Activated CD4-positive, alpha-beta memory T cell treated with anti-CD3 and anti-CD28 coated beads for 36 hours (primary cell): ENCODE measurements at regions not wholly inside any gene's neighbourhood (a gene's known extent, or its start where the extent isn't known, plus 50 kb on each side); places are given as distances from the start of the nearest gene placed in this dataset.

Experiments
- CTCF ChIA-PET: fragments of 350-600 bp; sonication (Branson Sonifier 250); formaldehyde crosslinking; loops from one replicate; lab custom pipeline; 2021; ENCODE audit warnings: antibody characterized with exemption, inconsistent platforms; lab: Charles Lee
- POLR2A ChIA-PET: fragments of 350-600 bp; sonication (Branson Sonifier 250); formaldehyde crosslinking; loops from one replicate; lab custom pipeline; 2021; ENCODE audit warnings: antibody characterized with exemption; lab: Charles Lee
- DNase-seq: peaks from one replicate; pipeline ENCODE4 v3.0.0-alpha.2; 2020
- H3K27ac Mint-ChIP-seq: one replicate; pipeline ENCODE4 v1.8.0; 2021; ENCODE audit warnings: mixed read lengths
- H3K27me3 Mint-ChIP-seq: one replicate; pipeline ENCODE4 v1.8.0; 2021; ENCODE audit warnings: mixed read lengths
- H3K36me3 Mint-ChIP-seq: one replicate; pipeline ENCODE4 v1.8.0; 2021; ENCODE audit warnings: mixed read lengths
- H3K4me1 Mint-ChIP-seq: one replicate; pipeline ENCODE4 v1.8.0; 2021; ENCODE audit warnings: low read depth, mixed read lengths
- H3K4me3 Mint-ChIP-seq: one replicate; pipeline ENCODE4 v1.8.0; 2021; ENCODE audit warnings: mild to moderate bottlenecking, mixed read lengths
- H3K9me3 Mint-ChIP-seq: one replicate; pipeline ENCODE4 v1.8.0; 2021; ENCODE audit warnings: mixed read lengths
- intact Hi-C: fragments of 100-400 bp; cut with micrococcal nuclease; formaldehyde crosslinking; loops from one replicate; pipeline ENCODE4 v1.15.1; 2023

DNA sequence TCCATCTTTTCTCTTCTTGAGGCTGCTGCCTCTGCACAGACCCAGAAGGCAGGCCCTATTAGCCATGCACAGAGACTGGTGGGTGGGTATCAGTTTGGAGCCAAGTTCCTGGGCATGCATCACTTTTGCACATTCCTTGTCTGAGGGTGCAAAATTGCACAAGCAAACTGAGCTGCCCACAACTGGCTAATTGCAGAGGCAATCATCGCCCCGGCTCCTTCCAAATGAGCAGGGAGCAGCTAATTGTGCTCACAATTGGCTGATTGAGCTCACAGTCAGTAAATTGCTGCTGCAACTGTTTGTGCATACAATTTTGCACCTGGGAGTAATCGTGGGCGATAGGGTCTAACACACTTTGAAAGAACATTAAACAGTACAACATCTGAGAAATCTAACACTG, 511.4 kb downstream of the DHX35 start:
- ChIA-PET CTCF (no interaction called here), POLR2A (no interaction called here)
- Mint-ChIP-seq H3K27me3 (no peaks in the 10 kb centered on the region), H3K36me3 (no peaks in the 10 kb centered on the region), H3K4me1 (no peaks in the 10 kb centered on the region), H3K9me3 (no peaks in the 10 kb centered on the region), H3K4me3 (no peak overlapping the region), H3K27ac (no peak overlapping the region)
- no peak for DNase-seq
- intact Hi-C loops: no loop called here

DNA sequence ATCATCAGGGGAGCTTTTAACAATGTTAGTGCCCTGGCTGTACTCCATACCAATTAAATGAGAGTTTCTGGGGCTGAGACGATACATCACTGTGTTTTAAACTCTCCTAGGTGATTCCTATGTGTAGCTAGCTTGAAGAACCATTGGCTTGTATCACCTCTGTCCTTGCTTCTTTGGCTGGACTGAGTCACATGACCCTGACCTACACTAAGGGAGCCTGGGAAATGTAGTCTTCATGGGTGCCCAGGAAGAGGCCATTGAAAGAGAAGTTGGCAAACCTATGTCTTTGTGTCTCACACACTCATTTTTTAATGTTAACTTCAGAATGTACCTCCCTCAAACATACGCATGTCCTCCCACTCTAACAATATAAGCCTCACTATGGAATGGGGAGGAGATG, 506.6 kb downstream of the DHX35 start:
- intact Hi-C loops: no loop called here
- ChIA-PET POLR2A (no interaction called here), CTCF (no interaction called here)
- H3K36me3 Mint-ChIP-seq: no peaks in the 10 kb centered on the region
- H3K4me1 Mint-ChIP-seq: no peaks in the 10 kb centered on the region
- H3K27me3 Mint-ChIP-seq: no peaks in the 10 kb centered on the region
- DNase-seq: no peak
- H3K27ac Mint-ChIP-seq: no peak overlapping the region
- H3K4me3 Mint-ChIP-seq: no peak overlapping the region
- H3K9me3 Mint-ChIP-seq: no peaks in the 10 kb centered on the region

DNA sequence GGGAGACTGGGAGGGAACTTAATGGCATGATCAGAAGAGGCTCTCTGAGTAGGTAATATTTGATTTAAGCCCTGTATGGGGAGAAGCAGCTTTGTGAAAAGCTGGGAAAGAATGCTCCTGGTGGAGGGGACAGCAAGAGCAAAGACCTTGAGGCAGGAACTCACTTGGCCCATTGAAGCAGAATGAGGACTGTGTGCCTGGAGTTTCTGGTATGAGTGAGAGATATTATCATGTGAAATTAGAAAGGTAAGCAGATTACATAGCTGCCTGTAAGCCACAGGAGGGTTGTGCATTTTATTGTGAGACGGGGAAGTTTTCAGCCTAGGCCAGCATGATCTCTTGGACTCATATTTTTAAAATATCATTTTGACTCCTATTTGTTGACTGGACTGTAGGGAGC, 502.1 kb downstream of the DHX35 start:
- Mint-ChIP-seq H3K36me3 (no peaks in the 10 kb centered on the region), H3K4me3 (no peak overlapping the region), H3K9me3 (no peaks in the 10 kb centered on the region), H3K27ac (no peak overlapping the region), H3K27me3 (no peaks in the 10 kb centered on the region), H3K4me1 (no peaks in the 10 kb centered on the region)
- ChIA-PET CTCF (no interaction called here), POLR2A (no interaction called here)
- no peak for DNase-seq
- intact Hi-C loops: no loop called here

DNA sequence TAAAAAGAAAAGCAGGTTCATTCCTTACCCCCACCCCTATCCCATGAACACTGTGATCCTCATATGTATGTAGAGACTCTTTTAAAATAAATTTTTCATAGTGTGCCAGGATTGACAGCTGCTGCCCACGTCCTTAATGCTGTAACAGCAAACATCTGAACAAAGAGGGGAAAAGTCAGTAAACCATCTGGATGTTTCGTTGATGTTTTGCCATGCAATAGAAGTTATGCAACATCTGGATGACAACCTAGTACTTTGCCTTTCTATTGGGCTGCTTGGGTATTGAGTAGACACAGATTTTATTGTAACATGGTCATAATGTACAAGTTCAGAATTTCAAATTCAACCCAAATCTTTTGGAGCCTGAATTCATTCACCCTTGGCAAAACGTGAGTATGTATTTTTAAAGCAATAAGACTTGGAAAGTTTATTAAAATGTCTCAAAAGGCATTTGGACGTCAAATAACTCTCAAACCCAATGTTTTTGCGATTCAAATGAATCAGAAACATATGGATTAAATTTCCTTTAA, 500.3 kb downstream of the DHX35 start:
- H3K36me3 Mint-ChIP-seq: no peaks in the 10 kb centered on the region
- DNase-seq: no peak
- intact Hi-C loops: no loop called here
- no peak overlapping the region for H3K4me3 Mint-ChIP-seq
- H3K27me3 Mint-ChIP-seq: no peaks in the 10 kb centered on the region
- POLR2A ChIA-PET: no interaction called here
- CTCF ChIA-PET: no interaction called here
- no peaks in the 10 kb centered on the region for H3K4me1 Mint-ChIP-seq
- no peaks in the 10 kb centered on the region for H3K9me3 Mint-ChIP-seq
- no peak overlapping the region for H3K27ac Mint-ChIP-seq

DNA sequence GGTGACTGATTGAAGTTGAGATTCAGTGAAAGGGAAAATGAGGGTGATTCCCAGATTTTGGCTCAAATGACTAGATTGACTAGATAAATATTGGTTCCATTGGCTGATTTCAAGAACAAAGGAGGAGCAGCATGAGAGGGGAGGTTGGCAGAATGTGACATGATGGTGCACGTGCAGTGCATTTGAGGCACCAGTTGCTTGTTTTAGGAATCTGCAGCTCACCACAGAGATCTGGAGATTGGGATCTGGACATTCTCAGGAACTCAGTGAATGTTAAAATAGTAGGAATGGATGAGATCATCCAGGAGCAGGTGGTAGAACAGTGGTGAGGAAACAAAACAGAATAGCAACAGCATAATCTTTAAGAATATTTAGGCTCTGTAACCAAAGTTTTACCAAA, 496.3 kb downstream of the DHX35 start:
- DNase-seq: no peak
- ChIA-PET POLR2A (no interaction called here), CTCF (no interaction called here)
- H3K4me3 Mint-ChIP-seq: no peak overlapping the region
- H3K36me3 Mint-ChIP-seq: no peaks in the 10 kb centered on the region
- no peaks in the 10 kb centered on the region for H3K4me1 Mint-ChIP-seq
- H3K9me3 Mint-ChIP-seq: no peaks in the 10 kb centered on the region
- intact Hi-C loops: no loop called here
- H3K27me3 Mint-ChIP-seq: no peaks in the 10 kb centered on the region
- no peak overlapping the region for H3K27ac Mint-ChIP-seq

DNA sequence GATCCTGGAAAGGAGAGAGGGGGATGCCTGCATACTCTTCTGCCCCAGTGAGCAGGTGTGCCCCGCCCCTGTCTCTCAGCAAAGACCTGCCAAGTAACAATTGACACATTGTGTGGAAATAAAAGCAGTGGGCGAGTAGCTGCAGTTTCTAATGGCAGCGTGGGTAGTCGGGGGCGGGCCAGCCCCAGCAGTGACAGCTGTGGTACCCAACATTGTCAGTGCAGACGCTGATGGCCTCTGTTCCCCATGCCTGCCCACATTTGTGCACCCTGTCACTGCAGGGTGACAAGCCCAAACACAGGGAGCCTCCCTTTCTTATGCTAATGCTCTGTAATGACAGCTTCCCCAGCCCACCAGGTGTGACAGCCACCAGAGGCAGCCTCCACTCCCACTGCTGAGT, 491.7 kb downstream of the DHX35 start:
- intact Hi-C loops: no loop called here
- Mint-ChIP-seq H3K27ac (no peak overlapping the region), H3K9me3 (no peaks in the 10 kb centered on the region), H3K4me1 (no peaks in the 10 kb centered on the region), H3K27me3 (no peaks in the 10 kb centered on the region), H3K4me3 (no peak overlapping the region), H3K36me3 (no peaks in the 10 kb centered on the region)
- POLR2A ChIA-PET: no interaction called here
- DNase-seq: no peak
- CTCF ChIA-PET: no interaction called here

DNA sequence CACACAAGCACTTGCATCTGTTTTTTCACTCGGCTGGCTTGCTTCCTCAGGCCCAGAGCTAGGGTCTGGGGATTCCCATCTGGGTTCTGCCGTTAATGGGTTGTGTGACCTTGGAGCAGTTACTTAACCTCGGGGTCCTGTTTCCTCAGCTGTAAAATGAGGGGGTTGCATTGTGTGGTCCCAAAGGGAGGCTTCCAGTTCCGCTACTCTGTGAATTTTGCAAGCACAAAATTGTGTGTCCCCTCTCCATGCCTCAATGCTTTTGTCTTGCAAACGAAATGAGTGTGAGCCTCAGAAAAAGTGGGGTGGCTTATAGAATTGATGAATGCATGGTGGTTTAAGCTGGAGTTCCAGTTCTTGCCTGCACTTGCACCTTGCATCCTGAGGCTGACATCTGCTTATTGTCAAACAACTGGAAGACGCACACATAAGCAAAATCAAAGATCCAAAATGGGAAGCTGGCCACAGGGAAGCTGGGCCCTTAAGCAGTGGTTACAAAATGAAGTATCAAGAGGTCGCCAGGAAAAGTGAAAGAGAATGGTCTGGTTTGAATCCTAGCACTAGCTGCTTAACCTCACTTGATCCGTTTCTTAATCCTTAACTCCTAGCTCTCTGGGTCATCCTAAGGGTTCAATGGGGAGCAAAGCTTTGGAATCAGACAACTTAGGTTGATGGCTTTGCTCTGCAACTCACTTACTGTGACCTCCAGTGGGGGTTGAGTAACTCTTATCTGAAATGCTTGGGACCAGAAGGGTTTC, 490.6 kb downstream of the DHX35 start:
- intact Hi-C loops: no loop called here
- ChIA-PET POLR2A (no interaction called here), CTCF (no interaction called here)
- no peak overlapping the region for H3K4me3 Mint-ChIP-seq
- H3K36me3 Mint-ChIP-seq: no peaks in the 10 kb centered on the region
- H3K27me3 Mint-ChIP-seq: no peaks in the 10 kb centered on the region
- H3K9me3 Mint-ChIP-seq: no peaks in the 10 kb centered on the region
- DNase-seq: no peak
- no peak overlapping the region for H3K27ac Mint-ChIP-seq
- no peaks in the 10 kb centered on the region for H3K4me1 Mint-ChIP-seq

DNA sequence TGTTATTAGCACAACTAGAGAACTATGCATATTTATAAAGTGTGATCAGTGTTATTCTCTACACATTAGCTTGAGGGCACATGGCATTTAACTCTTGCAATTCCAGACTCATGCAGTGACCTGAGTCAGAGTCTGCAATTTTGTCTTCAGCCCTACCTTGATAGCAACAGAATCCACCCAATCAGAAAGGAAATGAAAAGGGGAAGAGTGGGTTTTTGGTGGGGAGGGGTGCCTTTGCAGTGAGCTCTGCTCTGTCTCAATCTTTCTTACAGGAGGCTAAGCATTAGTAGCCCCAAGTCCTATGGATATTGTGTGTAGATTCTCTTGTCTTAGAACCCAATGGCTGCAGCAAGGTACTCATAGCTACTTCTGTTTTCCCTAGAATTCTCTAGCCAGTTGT, 489.2 kb downstream of the DHX35 start:
- CTCF ChIA-PET: no interaction called here

DNA sequence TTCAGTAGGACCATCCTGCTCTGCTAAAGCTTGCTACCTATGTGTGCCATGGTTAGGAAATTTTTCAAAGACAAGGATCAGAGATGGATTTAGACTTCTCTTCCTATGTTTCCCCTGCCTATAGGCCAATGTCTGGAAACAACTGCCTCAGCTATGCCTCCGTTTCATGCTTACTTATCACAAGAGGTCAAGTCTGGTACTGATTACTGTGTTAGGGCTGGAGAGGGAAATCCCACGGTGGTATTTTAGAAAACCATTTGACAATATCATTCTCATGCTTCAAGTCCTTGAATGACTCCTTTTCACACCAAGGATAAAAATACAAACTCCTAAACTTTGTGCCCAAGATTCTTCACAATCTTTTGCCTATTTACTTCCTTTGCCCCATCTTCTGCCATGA, 484.3 kb downstream of the DHX35 start:
- POLR2A ChIA-PET: no interaction called here
- intact Hi-C loops: no loop called here
- no peaks in the 10 kb centered on the region for H3K36me3 Mint-ChIP-seq
- H3K9me3 Mint-ChIP-seq: no peaks in the 10 kb centered on the region
- CTCF ChIA-PET: no interaction called here
- H3K4me3 Mint-ChIP-seq: no peak overlapping the region
- no peak for DNase-seq
- H3K27me3 Mint-ChIP-seq: no peaks in the 10 kb centered on the region
- H3K27ac Mint-ChIP-seq: no peak overlapping the region
- no peaks in the 10 kb centered on the region for H3K4me1 Mint-ChIP-seq

More for the DNA sequence above, 489.2 kb downstream of the DHX35 start:
- intact Hi-C loops: no loop called here
- no peak overlapping the region for H3K4me3 Mint-ChIP-seq
- DNase-seq: no peak
- POLR2A ChIA-PET: no interaction called here
- H3K4me1 Mint-ChIP-seq: no peaks in the 10 kb centered on the region
- no peaks in the 10 kb centered on the region for H3K27me3 Mint-ChIP-seq
- H3K36me3 Mint-ChIP-seq: no peaks in the 10 kb centered on the region
- no peaks in the 10 kb centered on the region for H3K9me3 Mint-ChIP-seq
- H3K27ac Mint-ChIP-seq: no peak overlapping the region

DNA sequence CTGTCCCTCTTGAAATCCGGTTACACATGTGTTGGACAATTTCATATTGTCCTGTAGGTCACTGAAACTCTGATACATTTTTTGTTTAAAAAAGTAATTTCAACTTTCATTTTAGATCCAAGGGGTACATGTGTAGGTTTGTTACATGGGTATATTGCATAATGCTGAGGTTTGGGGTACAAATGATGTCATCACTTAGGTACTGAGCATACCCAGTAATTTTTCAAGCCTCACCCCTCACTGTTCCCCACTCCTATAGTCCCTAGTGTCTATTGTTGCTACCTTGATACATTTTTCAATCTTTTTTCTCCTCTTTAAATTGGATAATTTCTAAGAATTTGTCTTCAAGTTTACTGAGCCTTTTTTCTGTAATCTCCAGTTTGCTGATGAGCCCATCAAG, 483.0 kb downstream of the DHX35 start:
- Mint-ChIP-seq H3K27ac (no peak overlapping the region), H3K4me1 (no peaks in the 10 kb centered on the region), H3K27me3 (no peaks in the 10 kb centered on the region), H3K4me3 (no peak overlapping the region), H3K9me3 (no peaks in the 10 kb centered on the region), H3K36me3 (no peaks in the 10 kb centered on the region)
- CTCF ChIA-PET: no interaction called here
- DNase-seq: no peak
- intact Hi-C loops: no loop called here
- POLR2A ChIA-PET: no interaction called here

DNA sequence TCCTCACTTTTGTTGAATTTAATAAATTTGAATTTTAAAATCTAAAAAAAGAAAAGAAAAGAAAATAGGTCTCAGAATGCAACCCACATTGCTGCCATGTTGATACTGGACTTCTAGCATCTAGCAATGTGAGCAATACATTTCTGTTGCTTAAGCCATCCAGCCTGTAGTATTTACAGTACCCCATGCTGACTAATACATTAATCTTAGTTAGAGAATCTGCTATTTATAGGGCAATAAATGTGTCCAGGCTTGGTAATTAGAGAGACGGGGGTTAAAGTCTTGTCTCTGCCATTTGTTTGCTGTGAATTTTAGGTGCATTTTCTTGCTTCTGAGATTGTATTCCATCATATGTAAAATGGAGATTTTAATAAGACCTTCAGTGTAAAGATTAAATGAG, 471.3 kb downstream of the DHX35 start:
- peaks cover 7% of the 10 kb centered on the region for H3K9me3 Mint-ChIP-seq
- H3K4me1 Mint-ChIP-seq: no peaks in the 10 kb centered on the region
- ChIA-PET CTCF (no interaction called here), POLR2A (no interaction called here)
- H3K27me3 Mint-ChIP-seq: no peaks in the 10 kb centered on the region
- no peak for DNase-seq
- intact Hi-C loops: no loop called here
- no peaks in the 10 kb centered on the region for H3K36me3 Mint-ChIP-seq
- H3K27ac Mint-ChIP-seq: no peak overlapping the region
- no peak overlapping the region for H3K4me3 Mint-ChIP-seq

DNA sequence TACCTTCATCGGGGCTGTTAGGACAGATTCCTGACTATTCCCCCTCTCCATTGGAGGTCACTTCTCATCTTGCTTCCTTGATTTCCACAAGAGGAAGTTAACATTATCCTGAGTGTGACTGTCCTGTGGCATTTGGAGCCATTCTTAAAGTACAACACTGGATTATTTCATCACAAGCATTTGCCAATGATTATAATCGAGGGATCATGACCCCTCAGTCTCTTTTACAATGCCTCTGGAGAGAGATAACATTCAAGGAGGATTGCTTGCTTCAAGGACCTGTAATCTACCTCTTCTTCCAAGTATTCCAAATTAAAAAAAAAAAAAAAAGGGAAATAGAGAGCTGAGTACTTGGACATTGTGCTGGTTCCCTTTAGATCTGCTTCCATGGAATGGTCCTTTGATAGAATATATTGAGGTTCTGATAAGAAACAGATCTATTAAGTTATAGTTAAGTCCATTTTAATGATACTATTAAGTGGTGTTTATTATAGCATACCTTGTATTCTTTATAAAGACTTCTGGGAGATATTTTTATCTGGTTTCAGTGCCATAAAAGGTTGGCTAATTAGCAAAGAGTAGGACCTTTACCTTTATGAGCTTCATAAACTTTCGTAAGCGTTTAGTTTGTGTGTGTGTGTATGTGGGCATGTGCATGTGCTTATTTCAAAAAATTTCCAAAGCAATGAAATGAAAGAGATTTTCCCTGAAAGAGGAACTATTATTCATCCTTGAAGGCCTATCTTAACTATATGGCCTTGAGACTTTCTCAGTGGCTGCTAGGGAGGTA, 469.1 kb downstream of the DHX35 start:
- Mint-ChIP-seq H3K27ac (no peak overlapping the region), H3K4me1 (no peaks in the 10 kb centered on the region), H3K27me3 (no peaks in the 10 kb centered on the region), H3K36me3 (no peaks in the 10 kb centered on the region), H3K9me3 (peaks cover 7% of the 10 kb centered on the region), H3K4me3 (no peak overlapping the region)
- ChIA-PET POLR2A (no interaction called here), CTCF (interaction anchor here (0.6 kb wide), 1 partner anchor 424 kb away, joined by 3 read pairs; no protein-coding TSS in a partner anchor)
- DNase-seq: no peak
- intact Hi-C loops: no loop called here

DNA sequence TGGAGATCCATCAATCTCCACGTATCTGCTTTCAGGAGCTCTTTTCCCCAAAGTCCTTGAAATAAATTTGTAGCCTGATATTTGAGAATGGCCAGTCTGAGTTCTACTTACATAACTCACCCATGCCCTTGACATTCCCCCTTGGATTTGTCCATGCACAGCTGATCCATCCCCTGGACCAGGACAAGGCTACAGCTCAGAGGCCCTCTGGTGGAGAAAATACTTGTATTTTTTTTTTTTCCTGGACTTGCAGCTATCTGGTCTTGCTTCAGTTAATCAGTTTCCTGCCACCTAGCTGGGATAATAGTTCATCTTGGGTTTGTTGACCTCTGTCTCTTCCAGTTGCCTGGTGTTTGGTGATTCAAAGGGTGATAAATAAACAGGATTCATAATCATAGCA, 467.6 kb downstream of the DHX35 start:
- Mint-ChIP-seq H3K27me3 (no peaks in the 10 kb centered on the region), H3K36me3 (no peaks in the 10 kb centered on the region), H3K27ac (no peak overlapping the region), H3K9me3 (peaks cover 7% of the 10 kb centered on the region), H3K4me1 (no peaks in the 10 kb centered on the region), H3K4me3 (no peak overlapping the region)
- no peak for DNase-seq
- ChIA-PET POLR2A (no interaction called here), CTCF (no interaction called here)
- intact Hi-C loops: no loop called here
